Mammary epithelial cell (primary cell): ENCODE measurements at regions not wholly inside any gene's neighbourhood (a gene's known extent, or its start where the extent isn't known, plus 50 kb on each side); places are given as distances from the start of the nearest gene placed in this dataset.

Experiments used
- EZH2 ChIP-seq: IDR thresholded peaks from 2 replicates; pipeline ENCODE4 v1.6.1; 2012; ENCODE audit warnings: low read length, inconsistent platforms, borderline replicate concordance
- TF ChIP-seq, protein P1 (sequence below), 2 donors: IDR thresholded peaks in 1 of 2; conservative IDR thresholded peaks in 1 of 2; 2 replicates each; pipeline ENCODE4 v1.5.1; 2011 to 2012; ENCODE audit warnings: inconsistent platforms in 2 of 2, low read length in 2 of 2, mild to moderate bottlenecking in 2 of 2, control low read depth in 1 of 2, low read depth in 1 of 2; ENCODE audit not compliant: insufficient read depth in 1 of 2; ENCODE audit errors: extremely low read depth in 1 of 2

DNA sequence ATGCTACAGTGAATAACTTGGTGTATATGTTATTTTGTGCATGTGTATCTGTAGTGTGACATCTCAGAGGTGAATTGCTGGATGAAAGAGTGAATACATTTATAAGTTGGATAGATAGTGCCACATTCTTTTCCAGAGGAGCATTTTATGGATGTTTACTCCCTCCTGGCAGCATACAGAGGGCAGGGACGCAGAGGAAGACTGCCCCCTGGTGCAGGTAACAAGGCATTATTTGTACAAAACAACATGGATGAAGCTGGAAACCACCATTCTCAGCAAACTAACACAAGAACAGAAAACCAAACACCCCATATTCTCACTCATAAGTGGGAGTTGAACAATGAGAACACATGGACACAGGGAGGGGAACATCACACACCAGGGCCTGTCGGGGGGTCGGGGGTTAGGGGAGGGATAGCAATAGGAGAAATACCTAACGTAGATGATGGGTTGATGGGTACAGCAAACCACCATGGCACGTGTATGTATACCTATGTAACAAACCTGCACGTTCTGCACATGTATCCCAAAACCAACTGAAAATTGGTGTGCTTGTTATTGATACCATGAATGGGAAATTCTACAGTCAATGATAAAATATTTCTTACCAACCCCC lies 57.9 kb upstream of the CTXND1 start:
- TF ChIP-seq, protein P1, sequence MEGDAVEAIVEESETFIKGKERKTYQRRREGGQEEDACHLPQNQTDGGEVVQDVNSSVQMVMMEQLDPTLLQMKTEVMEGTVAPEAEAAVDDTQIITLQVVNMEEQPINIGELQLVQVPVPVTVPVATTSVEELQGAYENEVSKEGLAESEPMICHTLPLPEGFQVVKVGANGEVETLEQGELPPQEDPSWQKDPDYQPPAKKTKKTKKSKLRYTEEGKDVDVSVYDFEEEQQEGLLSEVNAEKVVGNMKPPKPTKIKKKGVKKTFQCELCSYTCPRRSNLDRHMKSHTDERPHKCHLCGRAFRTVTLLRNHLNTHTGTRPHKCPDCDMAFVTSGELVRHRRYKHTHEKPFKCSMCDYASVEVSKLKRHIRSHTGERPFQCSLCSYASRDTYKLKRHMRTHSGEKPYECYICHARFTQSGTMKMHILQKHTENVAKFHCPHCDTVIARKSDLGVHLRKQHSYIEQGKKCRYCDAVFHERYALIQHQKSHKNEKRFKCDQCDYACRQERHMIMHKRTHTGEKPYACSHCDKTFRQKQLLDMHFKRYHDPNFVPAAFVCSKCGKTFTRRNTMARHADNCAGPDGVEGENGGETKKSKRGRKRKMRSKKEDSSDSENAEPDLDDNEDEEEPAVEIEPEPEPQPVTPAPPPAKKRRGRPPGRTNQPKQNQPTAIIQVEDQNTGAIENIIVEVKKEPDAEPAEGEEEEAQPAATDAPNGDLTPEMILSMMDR (conservative IDR thresholded peaks at IDR 0.05 in 1 of 2, IDR thresholded peaks at IDR 0.05 in 1 of 2; ENCODE audit: extremely low read depth in 1 of 2, insufficient read depth in 1 of 2, low read depth in 1 of 2, low read length in 2 of 2) = peak; percentile 53 to 73
- no peak for TF ChIP-seq EZH2
